Activated CD8-positive, alpha-beta memory T cell treated with anti-CD3 and anti-CD28 coated beads for 1 hour (primary cell): ENCODE measurements at regions not wholly inside any gene's neighbourhood (a gene's known extent, or its start where the extent isn't known, plus 50 kb on each side); places are given as distances from the start of the nearest gene placed in this dataset.
"Not testable (repeated sequence)": the region's sequence is repeated elsewhere in the genome, so short reads cannot be mapped to it uniquely, and the experiment has no call there.

Experiments used
- DNase-seq, 2 donors: peaks; one replicate each; pipeline ENCODE4 v3.0.0-alpha.2; 2020; ENCODE audit warnings: low read depth in 1 of 2; ENCODE audit errors: extremely low read depth in 1 of 2

DNA sequence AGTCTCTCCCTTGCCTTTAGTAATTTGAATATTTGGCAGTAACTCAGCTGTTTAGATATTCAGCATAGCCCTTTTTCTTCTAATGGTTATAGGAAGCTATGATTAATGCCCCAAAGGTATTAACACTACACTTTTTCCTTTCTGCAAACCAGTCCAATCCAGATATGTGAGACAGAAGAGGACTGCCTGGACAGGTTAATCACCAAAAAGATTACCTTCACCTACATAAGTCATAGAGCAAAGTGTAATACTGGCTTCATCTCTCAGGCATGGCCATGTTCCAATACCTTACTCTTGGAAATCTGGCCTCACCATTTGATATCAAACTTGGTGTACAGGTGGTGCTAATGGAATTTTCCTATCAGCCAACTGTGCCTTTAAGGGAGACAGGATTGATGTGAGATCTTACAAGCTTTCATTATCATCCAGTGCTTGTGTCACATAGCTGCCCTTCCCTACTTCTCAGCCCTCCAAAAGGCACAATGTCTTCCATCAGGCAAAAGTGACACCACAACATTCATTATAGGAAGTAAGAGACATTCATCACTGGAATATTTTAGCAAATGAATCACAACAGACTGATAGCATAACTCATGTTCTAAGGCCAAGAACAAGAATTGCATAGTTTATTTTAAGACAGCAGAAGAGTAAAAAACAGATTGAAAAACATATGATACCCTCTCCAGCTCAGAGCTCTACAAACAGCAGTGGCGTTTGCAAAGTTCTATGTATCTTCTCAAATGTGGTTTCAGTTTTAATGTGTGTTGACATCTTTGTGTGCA lies 91.2 kb upstream of the PAM start:
- DNase-seq, result no peak

DNA sequence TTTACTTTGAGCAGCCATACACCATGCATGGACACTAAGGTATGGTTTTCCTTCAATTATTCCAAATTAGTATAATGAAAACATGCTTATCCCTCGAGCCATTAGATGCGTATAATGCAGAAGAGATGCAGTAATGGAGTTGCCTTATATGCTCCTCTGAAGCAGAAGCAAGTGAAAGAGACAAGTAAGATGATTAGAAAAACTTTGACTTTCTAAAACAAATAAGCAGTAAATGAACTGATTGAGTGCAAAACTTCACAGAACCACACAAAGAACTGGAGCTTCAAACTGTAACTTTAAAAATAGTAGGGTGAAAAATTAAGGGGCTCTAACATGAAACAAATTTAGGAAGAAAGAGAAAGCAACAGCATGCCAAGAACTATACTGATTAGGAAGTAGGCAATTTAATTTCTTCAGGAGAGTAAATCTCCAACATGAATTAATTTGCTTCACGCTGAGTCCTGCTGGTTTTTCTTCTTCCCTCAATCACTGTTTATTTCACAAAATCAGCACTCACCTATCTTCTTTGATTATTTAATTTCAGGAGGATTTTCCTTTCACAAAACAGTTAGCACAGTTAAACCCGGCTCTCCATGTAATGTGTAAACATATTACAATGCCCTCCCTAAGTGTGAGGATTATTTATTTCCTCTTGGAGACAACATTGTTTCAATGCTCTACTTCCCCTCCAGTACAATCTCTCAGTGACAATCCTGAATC lies 90.3 kb upstream of the PAM start:
- DNase-seq, result no peak

GRCh38 chr5:102666164-102666946 lies 88.8 kb upstream of the PAM start:
- DNase-seq, result no peak

- DNase-seq, result no peak
Observed at GRCh38 chr5:102668220-102668932, 86.7 kb upstream of the PAM start.

DNA sequence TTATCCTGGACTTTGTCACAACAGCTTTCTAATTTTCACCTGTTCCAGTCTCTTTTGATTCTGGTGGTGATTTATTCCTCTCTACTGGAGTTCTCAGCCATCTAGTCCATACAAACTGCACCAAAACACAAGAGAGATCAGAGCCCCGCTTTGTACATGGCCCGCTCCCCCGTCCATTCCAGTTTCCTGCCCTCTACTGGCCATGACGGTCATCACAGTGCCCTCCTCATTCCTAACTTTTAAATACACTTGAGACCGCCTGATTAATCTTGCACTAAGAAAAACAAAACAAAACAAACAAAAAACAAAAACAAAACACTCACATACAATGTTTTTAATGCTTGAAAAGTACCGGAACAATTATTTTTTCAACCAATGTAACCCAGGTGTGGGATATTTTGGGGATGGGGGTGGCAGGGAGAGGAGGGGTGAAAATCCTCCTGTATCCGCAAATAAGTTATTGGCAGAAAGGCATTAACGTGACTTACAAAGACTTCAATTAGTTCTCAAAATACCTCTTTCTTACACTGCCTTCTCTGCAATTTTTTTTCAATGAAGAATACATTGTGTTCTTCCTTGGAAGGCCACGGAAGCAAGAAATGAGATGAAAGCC lies 84.8 kb upstream of the PAM start:
- DNase-seq, result no peak

DNA sequence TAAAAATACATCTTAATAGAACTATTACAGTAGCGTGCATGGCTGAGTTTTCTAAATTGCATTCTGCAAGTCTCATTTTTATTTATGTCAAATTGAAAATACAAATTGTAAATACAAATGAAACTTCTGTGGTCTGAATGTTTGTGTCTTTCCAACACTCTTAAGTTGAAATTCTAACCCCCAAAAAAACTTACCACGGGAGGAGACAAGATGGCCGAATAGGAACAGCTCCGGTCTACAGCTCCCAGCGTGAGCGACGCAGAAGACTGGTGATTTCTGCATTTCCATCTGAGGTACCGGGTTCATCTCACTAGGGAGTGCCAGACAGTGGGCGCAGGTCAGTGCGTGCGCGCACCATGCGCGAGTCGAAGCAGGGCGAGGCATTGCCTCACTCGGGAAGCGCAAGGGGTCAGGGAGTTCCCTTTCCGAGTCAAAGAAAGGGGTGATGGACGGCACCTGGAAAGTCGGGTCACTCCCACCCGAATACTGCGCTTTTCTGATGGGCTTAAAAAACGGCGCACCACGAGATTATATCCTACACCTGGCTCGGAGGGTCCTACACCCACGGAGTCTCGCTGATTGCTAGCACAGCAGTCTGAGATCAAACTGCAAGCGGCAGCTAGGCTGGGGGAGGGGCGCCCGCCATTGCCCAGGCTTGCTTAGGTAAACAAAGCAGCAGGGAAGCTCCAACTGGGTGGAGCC lies 83.9 kb upstream of the PAM start:
- DNase-seq, result not testable (repeated sequence)

GRCh38 chr5:102678267-102679058 lies 76.6 kb upstream of the PAM start:
- DNase-seq, result no peak

DNA sequence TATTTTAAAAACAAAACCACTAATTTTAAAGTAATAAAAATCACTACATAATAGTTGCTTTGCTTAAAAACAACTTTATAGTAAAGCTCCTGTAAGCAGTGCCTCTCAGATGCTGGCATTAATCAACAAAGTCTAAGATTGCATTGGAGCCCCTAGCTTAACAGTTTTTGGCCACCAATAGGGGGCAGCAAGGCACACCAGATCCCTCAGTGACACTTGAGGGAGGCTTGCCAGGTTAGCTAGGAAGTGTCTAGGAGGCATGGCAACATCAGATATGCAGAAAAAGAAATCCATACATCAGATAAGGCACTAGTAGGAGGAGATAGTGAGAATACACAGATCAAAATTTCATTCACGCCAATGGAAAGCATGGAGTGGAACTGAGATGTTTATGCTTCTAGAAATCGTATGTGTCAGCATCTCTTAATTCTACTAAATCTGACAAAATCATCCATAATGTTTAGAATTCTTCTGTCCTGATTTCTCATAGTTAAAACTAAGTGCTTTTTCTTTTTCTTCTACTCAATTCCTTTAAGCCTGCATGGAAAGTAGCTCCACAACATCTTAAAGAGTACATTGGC lies 73.6 kb upstream of the PAM start:
- DNase-seq, result peak; percentile 3 to 36

DNA sequence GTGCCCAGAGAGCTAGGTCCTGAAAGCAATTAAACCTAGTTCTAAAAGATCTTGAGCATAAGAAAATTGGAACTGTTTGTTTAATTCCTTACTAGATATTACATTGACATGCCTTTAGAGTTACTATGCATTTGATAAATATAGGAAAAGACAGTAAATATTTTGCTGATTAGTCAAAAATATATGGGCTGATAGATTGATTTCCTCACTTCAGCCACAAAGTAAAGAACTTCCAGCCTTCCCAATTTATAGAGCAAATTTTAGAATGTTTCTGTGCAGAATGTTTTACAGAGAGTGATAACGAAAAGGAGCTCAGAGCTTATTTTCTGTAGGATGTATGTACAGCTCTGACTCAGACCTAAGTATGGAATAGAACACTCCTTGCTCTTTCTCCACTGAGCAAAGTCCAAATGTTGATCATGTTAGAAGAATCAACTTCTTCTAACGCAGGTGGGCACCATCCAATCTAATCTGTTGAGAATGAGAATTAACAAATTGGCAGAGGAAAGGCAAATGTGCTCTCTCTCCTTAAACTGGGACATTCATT lies 72.9 kb upstream of the PAM start:
- DNase-seq, result no peak

GRCh38 chr5:102688076-102688475 lies 67.0 kb upstream of the PAM start:
- DNase-seq, result not testable (repeated sequence)

GRCh38 chr5:102688581-102689342 lies 66.3 kb upstream of the PAM start:
- not testable (repeated sequence) for DNase-seq

- DNase-seq, result no peak
Observed at GRCh38 chr5:102690910-102691309, 64.2 kb upstream of the PAM start.

- no peak for DNase-seq
Observed at GRCh38 chr5:102691434-102691833, 63.7 kb upstream of the PAM start.

DNA sequence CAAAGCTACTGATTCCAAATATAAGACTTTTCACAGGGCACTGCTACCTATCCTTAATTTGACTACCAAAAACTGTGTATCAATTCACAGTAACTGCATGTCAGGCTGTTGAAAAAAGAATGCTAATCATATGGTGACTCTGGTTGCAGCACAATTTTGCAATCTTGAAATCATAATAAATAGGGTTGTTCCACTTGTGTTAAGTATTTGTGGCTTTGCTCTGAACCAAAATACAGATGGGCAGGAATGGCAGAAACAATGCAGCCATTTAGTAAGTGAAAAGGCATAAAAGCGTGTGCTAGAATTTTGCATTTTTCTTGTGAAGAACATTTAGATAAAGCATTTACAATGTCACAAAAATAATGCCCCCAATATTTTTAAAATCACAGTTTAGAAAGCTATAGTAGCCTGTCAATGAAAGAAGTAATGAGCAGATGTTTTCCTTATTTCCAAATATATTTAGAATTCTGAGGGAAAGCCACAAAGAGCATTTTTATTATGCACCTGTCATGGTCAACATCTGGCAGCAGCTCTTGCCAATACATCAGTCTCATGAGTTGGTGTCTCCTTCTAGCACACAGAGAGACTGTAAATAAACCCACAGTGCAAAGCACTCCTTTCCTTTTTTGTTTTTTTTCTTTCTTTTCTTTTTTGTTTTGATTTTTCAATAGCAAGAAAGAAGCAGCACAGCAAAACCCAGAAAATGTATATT lies 54.8 kb upstream of the PAM start:
- no peak for DNase-seq

- no peak for DNase-seq
Observed at GRCh38 chr5:102700916-102701315, 54.2 kb upstream of the PAM start.

- DNase-seq, result no peak
Observed at GRCh38 chr5:102701748-102702147, 53.4 kb upstream of the PAM start.
